BLaER1 treated with 17β-estradiol and CSF1 and Interleukin-3, amounts not matched to agents 10 nM and 100 nM (cell line): ENCODE measurements at regions not wholly inside any gene's neighbourhood (a gene's known extent, or its start where the extent isn't known, plus 50 kb on each side); places are given as distances from the start of the nearest gene placed in this dataset.

Source experiments
- H3K27ac ChIP-seq, 11 experiments: shearing (Covaris generic); formaldehyde crosslinking; 2 replicates each; pipeline ENCODE4 v1.8.1; 2022
- H3K27me3 ChIP-seq, 11 experiments: shearing (Covaris generic); formaldehyde crosslinking; 2 replicates each; pipeline ENCODE4 v1.8.1; 2022
- H3K36me3 ChIP-seq, 11 experiments: shearing (Covaris generic); formaldehyde crosslinking; 2 replicates each; pipeline ENCODE4 v1.8.1; 2022
- H3K4me1 ChIP-seq, 10 experiments: shearing (Covaris generic); formaldehyde crosslinking; 2 replicates each; pipeline ENCODE4 v1.8.1; 2022
- H3K4me2 ChIP-seq, 11 experiments: shearing (Covaris generic); formaldehyde crosslinking; 2 replicates each; pipeline ENCODE4 v1.8.1; 2022
- H3K4me3 ChIP-seq, 10 experiments: shearing (Covaris generic); formaldehyde crosslinking; 2 replicates each; pipeline ENCODE4 v1.8.1; 2022
- H3K9ac ChIP-seq, 11 experiments: shearing (Covaris generic); formaldehyde crosslinking; 2 replicates each; pipeline ENCODE4 v1.8.1; 2022
- H3K9me3 ChIP-seq, 11 experiments: shearing (Covaris generic); formaldehyde crosslinking; replicated peaks in 1 of 11; 2 replicates each; pipeline ENCODE4 v1.8.1; 2022
- H4K20me1 ChIP-seq, 11 experiments: shearing (Covaris generic); formaldehyde crosslinking; 2 replicates each; pipeline ENCODE4 v1.8.1; 2022
- Cebpa-rat ChIP-seq, 11 experiments: shearing (Covaris generic); IDR thresholded peaks; 2 replicates each; pipeline ENCODE4 v1.8.1; 2022

- no peak for TF ChIP-seq Cebpa-rat (IDR thresholded peaks at IDR 0.05)
- Histone ChIP-seq H3K4me3 (no peak overlapping the region), H3K27ac (no peak overlapping the region), H3K4me1 (peaks cover 0 to 6% (median 0%) of the 10 kb centered on the region in 10 experiments; a peak in 1 of 20 replicates), H3K9ac (no peak overlapping the region), H3K36me3 (no peaks in the 10 kb centered on the region), H3K27me3 (no peaks in the 10 kb centered on the region), H3K9me3 (no peaks in the 10 kb centered on the region), H3K4me2 (no peak overlapping the region), H4K20me1 (no peaks in the 10 kb centered on the region; a peak in 1 of 22 replicates)
These were observed 50.5 kb upstream of the COL13A1 start for GRCh38 chr10:69751214-69751613.
